ENCODE measurements at regions not wholly inside any gene's neighbourhood (a gene's known extent, or its start where the extent isn't known, plus 50 kb on each side); places are given as distances from the start of the nearest gene placed in this dataset.

DNA sequence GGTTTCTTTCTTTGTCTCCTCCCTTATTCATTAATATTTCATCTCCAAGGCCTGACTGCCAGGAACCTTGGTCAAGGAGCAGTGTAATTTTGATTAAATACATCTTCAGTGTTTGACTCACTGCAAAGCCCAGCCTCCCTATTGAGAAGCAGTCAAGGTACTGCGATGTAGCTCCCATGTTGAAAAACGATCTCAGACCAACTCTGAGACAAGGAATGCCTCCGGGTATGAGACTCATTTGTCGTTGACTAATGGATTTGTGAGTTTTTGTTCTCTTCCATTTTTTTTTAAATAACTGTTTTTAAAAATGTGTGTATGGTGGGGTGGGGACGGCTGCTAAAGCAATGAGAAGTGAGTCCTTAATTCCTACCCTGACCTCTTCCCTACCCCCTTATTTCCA, 361.6 kb downstream of the SOX11 start:
- TF ChIP-seq, protein P1, sequence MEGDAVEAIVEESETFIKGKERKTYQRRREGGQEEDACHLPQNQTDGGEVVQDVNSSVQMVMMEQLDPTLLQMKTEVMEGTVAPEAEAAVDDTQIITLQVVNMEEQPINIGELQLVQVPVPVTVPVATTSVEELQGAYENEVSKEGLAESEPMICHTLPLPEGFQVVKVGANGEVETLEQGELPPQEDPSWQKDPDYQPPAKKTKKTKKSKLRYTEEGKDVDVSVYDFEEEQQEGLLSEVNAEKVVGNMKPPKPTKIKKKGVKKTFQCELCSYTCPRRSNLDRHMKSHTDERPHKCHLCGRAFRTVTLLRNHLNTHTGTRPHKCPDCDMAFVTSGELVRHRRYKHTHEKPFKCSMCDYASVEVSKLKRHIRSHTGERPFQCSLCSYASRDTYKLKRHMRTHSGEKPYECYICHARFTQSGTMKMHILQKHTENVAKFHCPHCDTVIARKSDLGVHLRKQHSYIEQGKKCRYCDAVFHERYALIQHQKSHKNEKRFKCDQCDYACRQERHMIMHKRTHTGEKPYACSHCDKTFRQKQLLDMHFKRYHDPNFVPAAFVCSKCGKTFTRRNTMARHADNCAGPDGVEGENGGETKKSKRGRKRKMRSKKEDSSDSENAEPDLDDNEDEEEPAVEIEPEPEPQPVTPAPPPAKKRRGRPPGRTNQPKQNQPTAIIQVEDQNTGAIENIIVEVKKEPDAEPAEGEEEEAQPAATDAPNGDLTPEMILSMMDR (optimal IDR thresholded peaks at IDR 0.05 in 1 of 3, IDR thresholded peaks at IDR 0.05 in 1 of 3, conservative IDR thresholded peaks at IDR 0.05 in 1 of 3; ENCODE audit: extremely low read depth in 1 of 3, insufficient read depth in 2 of 3, low read length in 3 of 3): no peak
- TF ChIP-seq EZH2 (IDR thresholded peaks at IDR 0.05; ENCODE audit: low read length): no peak
